ENCODE measurements at regions not wholly inside any gene's neighbourhood (a gene's known extent, or its start where the extent isn't known, plus 50 kb on each side); places are given as distances from the start of the nearest gene placed in this dataset.

DNA sequence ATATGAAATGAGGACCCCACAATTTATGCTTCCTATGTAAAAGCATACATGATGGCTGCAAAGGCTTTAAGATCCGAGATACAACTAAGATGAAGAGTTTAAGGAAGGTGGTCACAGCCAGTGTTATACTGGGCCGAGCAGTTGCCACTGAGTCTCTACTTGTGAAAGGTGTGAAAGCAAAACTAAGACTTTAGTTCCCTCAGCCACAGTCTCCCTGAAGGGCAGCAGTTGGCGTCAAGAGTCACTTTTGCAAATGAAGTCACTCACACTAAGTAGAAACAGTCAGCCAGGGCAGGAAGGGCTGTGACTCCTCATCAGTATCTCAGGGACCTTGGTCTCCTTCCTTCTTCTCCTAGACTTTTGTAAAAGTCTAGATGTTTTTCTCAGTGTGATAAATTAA is 191.6 kb upstream of the MCHR2 start:
- Histone ChIP-seq H3K4me1 (no peaks in the 10 kb centered on the region), H3K27ac (replicated peaks) (no peak overlapping the region), H3K9me3 (replicated peaks) (no peaks in the 10 kb centered on the region), H3K27me3 (ENCODE audit: low read depth) (no peaks in the 10 kb centered on the region), H3K36me3 (no peaks in the 10 kb centered on the region), H3K4me3 (no peak overlapping the region)
- intact Hi-C loops (cut with micrococcal nuclease), result no loop called here
- TF ChIP-seq, protein P1, sequence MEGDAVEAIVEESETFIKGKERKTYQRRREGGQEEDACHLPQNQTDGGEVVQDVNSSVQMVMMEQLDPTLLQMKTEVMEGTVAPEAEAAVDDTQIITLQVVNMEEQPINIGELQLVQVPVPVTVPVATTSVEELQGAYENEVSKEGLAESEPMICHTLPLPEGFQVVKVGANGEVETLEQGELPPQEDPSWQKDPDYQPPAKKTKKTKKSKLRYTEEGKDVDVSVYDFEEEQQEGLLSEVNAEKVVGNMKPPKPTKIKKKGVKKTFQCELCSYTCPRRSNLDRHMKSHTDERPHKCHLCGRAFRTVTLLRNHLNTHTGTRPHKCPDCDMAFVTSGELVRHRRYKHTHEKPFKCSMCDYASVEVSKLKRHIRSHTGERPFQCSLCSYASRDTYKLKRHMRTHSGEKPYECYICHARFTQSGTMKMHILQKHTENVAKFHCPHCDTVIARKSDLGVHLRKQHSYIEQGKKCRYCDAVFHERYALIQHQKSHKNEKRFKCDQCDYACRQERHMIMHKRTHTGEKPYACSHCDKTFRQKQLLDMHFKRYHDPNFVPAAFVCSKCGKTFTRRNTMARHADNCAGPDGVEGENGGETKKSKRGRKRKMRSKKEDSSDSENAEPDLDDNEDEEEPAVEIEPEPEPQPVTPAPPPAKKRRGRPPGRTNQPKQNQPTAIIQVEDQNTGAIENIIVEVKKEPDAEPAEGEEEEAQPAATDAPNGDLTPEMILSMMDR (IDR thresholded peaks at IDR 0.05; ENCODE audit: borderline replicate concordance), result no peak
- DNase-seq, result no peak

GRCh38 chr6:100184473-100184872 is 190.4 kb upstream of the MCHR2 start:
- H3K27me3 ChIP-seq (ENCODE audit: low read depth), result no peaks in the 10 kb centered on the region
- no peaks in the 10 kb centered on the region for H3K4me1 ChIP-seq
- no peaks in the 10 kb centered on the region for H3K9me3 ChIP-seq (replicated peaks)
- TF ChIP-seq, protein P1 (IDR thresholded peaks at IDR 0.05; ENCODE audit: borderline replicate concordance), result no peak
- no peak for DNase-seq
- H3K36me3 ChIP-seq, result no peaks in the 10 kb centered on the region
- H3K4me3 ChIP-seq, result no peak overlapping the region
- intact Hi-C loops (cut with micrococcal nuclease), result no loop called here
- no peak overlapping the region for H3K27ac ChIP-seq (replicated peaks)

- intact Hi-C loops (cut with micrococcal nuclease), result no loop called here
- no peaks in the 10 kb centered on the region for H3K4me1 ChIP-seq
- no peaks in the 10 kb centered on the region for H3K27me3 ChIP-seq (ENCODE audit: low read depth)
- DNase-seq, result no peak
- no peaks in the 10 kb centered on the region for H3K36me3 ChIP-seq
- TF ChIP-seq, protein P1 (IDR thresholded peaks at IDR 0.05; ENCODE audit: borderline replicate concordance), result no peak
- H3K27ac ChIP-seq (replicated peaks), result no peak overlapping the region
- no peak overlapping the region for H3K4me3 ChIP-seq
- H3K9me3 ChIP-seq (replicated peaks), result no peaks in the 10 kb centered on the region
These were observed 188.3 kb upstream of the MCHR2 start for GRCh38 chr6:100182313-100182712.

- peaks cover 3% of the 10 kb centered on the region for H3K4me1 ChIP-seq
- DNase-seq, result no peak
- intact Hi-C loops (cut with micrococcal nuclease), result no loop called here
- H3K27ac ChIP-seq (replicated peaks), result no peak overlapping the region
- no peaks in the 10 kb centered on the region for H3K9me3 ChIP-seq (replicated peaks)
- H3K36me3 ChIP-seq, result no peaks in the 10 kb centered on the region
- TF ChIP-seq, protein P1 (IDR thresholded peaks at IDR 0.05; ENCODE audit: borderline replicate concordance), result no peak
- H3K27me3 ChIP-seq (ENCODE audit: low read depth), result no peaks in the 10 kb centered on the region
- H3K4me3 ChIP-seq, result no peak overlapping the region
These were observed 187.3 kb upstream of the MCHR2 start for GRCh38 chr6:100181309-100181708.

- DNase-seq, result no peak
- no peaks in the 10 kb centered on the region for H3K36me3 ChIP-seq
- H3K4me3 ChIP-seq, result no peak overlapping the region
- intact Hi-C loops (cut with micrococcal nuclease), result no loop called here
- no peaks in the 10 kb centered on the region for H3K27me3 ChIP-seq (ENCODE audit: low read depth)
- H3K4me1 ChIP-seq, result peaks cover 3% of the 10 kb centered on the region
- no peak overlapping the region for H3K27ac ChIP-seq (replicated peaks)
- TF ChIP-seq, protein P1 (IDR thresholded peaks at IDR 0.05; ENCODE audit: borderline replicate concordance), result no peak
- H3K9me3 ChIP-seq (replicated peaks), result no peaks in the 10 kb centered on the region
These were observed 185.6 kb upstream of the MCHR2 start for GRCh38 chr6:100179576-100179975.

DNA sequence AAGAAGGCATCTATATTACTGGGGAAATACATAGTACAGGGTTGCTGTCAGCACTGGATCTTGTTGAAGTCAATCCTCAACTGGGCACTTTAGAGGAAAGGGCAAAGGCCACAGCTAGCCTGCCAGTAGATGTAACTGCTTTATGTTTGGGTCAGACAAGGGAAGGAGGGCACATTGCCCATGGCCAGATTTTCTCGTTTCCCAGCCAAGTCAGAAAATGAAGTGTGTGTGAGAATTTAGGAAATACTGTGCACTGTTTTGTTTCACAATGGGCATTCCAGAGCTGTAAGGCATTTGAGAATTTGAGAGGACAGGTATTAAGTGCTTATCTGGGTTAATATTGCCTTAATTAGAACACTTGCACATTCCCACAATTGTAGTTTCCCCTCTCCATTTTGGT is 183.9 kb upstream of the MCHR2 start:
- H3K27ac ChIP-seq (replicated peaks), result peak overlapping the region; percentile 68
- intact Hi-C loops (cut with micrococcal nuclease), result no loop called here

More for the DNA sequence above, 183.9 kb upstream of the MCHR2 start:
- DNase-seq, result no peak
- H3K36me3 ChIP-seq, result no peaks in the 10 kb centered on the region
- no peaks in the 10 kb centered on the region for H3K9me3 ChIP-seq (replicated peaks)
- no peak overlapping the region for H3K4me3 ChIP-seq
- TF ChIP-seq, protein P1 (IDR thresholded peaks at IDR 0.05; ENCODE audit: borderline replicate concordance), result no peak
- no peaks in the 10 kb centered on the region for H3K27me3 ChIP-seq (ENCODE audit: low read depth)
- peaks cover 3% of the 10 kb centered on the region for H3K4me1 ChIP-seq
